ENCODE measurements at regions not wholly inside any gene's neighbourhood (a gene's known extent, or its start where the extent isn't known, plus 50 kb on each side); places are given as distances from the start of the nearest gene placed in this dataset.

DNA sequence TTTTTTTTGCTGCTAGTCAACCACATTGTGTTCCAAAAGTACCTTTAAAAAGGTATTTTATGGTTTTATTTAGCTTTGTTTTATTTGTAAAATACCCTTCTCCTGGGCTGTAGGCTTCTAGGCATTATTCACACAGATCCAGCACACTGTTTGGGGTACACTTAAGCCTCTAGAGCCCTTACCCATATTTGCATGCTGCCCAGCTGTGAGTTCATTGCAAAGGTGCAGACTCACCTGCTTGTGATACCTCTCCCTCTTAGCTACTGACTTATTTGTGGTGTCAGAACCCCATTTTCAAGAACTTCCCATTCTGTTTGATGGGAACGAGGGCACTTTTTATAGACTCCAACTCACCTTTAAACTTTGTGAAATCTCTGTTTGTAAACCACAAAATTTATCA lies 69.8 kb downstream of the RIN2 start:
- TF ChIP-seq CTCF (IDR thresholded peaks at IDR 0.05; ENCODE audit: low read depth, low read length) (no peak), EZH2phosphoT487 (IDR thresholded peaks at IDR 0.05; ENCODE audit: low read depth) (no peak)
